NCI-H2081 treated with DMSO at 0.1 percent for 48 hours (cell line): ENCODE measurements at regions not wholly inside any gene's neighbourhood (a gene's known extent, or its start where the extent isn't known, plus 50 kb on each side); places are given as distances from the start of the nearest gene placed in this dataset.

ENCODE experiments used
- DNase-seq: peaks from one replicate; lab custom pipeline; 2025; lab: John Stamatoyannopoulos, UW

- no peak for DNase-seq
These were observed 222.8 kb upstream of the NUDT4 start for GRCh38 chr12:93154753-93155480.

DNA sequence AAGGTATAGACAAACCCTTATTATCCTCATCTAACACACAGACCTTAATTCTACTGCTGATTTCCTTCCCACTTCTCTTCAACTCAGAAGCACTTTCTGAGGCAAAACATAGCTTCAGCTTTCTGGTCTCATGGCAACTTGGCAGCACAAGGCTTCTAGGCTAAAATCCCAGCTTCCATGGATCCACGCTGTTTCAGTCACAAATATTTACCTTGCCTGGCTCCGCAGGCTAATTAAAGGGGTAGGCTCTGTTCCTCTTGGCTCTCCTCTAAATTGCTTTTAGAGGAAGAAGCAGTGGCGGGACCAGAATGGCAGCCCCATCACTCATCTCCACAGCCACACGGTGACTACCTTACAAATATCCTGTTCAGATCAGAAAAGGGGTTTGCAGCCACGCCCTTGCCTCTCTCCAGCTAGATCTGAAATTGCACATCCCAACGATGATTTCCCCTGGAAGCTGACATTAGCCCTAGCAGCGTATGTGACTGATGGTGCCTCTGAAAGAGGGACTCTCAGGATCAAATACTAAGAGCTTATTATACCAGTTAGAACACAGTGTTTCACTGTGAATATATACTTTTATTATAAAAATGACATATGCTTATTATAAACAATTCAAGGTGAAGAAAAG is 221.5 kb upstream of the NUDT4 start:
- peak; percentile 90 for DNase-seq

DNA sequence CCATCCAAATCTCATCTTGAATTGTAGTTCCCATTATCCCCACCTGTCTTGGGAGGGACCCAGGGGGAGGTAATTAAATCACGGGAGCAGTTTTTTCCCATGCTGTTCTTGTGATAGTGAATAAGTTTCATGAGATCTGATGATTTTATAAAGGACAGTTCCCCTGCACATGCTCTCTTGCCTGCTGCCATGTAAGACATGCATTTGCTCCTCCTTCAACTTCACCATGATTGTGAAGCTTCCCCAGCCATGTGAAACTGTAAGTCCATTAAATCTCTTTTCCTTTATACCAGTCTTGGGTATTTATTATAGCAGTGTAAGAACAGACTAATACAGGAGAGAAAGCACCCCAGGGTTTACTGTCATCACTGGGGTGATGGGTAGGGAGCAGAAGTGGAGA is 220.4 kb upstream of the NUDT4 start:
- DNase-seq: no peak

DNA sequence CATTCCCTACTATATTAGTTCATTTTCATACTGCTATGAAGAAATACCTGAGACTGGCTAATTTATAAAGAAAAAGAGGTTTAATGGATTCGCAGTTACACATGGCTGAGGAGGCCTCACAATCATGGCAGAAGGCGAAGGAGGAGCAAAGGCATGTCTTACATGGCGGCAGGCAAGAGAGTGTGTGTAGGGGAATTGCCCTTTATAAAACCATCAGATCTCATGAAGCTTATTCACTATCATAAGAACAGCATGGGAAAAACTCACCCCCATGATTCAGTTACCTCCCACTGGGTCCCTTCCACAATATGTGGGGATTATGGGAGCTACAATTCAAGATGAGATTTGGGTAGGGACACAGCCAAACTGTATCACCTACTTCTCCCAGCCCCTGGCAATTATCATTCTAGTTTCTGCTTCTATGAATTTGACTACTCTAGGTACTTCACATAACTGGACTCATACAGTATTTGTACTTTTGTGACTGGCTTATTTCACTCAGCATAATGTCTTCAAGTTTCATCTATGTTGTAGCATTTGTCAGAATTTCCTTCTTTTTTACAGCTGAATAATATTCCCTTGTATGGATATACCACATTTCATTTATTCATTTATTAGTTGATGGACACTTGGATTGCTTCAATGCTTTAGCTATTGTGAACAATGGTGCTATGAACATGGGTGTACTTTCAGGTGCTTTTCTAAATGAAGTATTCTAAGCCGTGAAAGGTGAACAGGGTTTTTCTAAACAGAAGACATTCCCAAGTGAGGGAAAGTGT is 219.5 kb upstream of the NUDT4 start:
- no peak for DNase-seq

GRCh38 chr12:93163260-93164036 is 214.3 kb upstream of the NUDT4 start:
- DNase-seq: no peak

- no peak for DNase-seq
These were observed 213.4 kb upstream of the NUDT4 start for GRCh38 chr12:93164103-93164880.

DNA sequence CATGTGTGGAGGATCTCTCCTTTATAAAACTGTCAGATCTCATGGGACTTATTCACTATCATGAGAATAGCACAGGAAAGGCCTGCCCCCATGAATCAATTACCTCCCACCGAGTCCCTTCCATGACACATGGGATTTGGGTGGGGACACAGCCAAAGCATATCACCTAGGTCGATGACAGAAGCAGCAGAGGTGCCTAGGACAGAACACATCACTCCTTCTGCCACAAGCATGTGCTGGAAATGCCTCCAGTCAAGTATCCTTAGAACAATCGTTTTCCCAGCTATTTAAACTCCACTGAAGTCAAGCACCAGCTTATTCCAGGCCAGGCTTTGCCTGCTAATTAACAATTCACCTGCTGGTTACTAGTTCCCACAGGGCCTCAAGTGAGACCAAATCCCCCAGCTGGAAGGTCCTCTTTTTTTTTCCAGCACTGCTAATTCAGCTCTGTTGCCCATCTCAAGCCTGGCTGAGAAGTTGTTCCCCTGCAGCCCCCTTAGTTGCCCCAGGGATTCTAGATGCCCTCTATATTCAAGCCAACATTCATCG is 212.3 kb upstream of the NUDT4 start:
- DNase-seq: no peak

GRCh38 chr12:93166541-93167307 is 211.0 kb upstream of the NUDT4 start:
- no peak for DNase-seq

- no peak for DNase-seq
These were observed 210.4 kb upstream of the NUDT4 start for GRCh38 chr12:93167331-93167730.

DNA sequence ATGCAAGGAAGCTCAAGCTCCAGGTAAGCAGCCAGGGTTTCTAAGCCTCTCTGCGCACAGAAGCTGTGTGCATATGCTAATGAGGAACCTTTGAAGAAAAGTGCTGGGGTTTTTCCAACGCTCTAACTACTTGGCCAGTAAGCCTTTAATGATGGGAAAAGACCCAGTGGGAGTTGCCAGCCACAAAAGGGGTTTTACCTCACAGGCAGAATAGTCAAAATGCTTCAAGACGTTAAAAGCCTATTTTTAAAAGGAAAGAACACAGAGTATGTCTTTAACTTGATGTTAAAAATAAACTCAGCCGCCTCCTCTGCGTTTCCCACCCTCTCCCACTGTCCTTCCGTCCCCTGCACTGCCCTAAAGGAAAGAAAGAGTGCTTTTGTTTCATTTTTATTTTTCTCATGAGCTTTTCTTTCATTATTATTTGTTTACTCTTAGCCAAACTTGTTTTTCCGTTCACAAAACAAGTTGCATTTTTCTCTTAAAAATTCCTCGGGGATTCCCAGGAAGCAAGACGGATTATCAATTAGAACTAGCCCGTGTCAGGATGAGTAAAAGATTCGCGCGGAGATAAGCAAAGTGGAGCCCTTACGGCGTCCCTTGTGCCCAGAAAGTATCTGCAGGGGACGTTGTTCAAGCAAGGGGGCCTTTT is 209.8 kb upstream of the NUDT4 start:
- DNase-seq: no peak

- no peak for DNase-seq
These were observed 209.0 kb upstream of the NUDT4 start for GRCh38 chr12:93168751-93169150.

- no peak for DNase-seq
These were observed 208.2 kb upstream of the NUDT4 start for GRCh38 chr12:93169536-93169935.

GRCh38 chr12:93170928-93171327 is 206.8 kb upstream of the NUDT4 start:
- no peak for DNase-seq

- no peak for DNase-seq
These were observed 204.4 kb upstream of the NUDT4 start for GRCh38 chr12:93173178-93173957.

- DNase-seq: no peak
These were observed 203.7 kb upstream of the NUDT4 start for GRCh38 chr12:93174048-93174447.

GRCh38 chr12:93174473-93174872 is 203.3 kb upstream of the NUDT4 start:
- no peak for DNase-seq

DNA sequence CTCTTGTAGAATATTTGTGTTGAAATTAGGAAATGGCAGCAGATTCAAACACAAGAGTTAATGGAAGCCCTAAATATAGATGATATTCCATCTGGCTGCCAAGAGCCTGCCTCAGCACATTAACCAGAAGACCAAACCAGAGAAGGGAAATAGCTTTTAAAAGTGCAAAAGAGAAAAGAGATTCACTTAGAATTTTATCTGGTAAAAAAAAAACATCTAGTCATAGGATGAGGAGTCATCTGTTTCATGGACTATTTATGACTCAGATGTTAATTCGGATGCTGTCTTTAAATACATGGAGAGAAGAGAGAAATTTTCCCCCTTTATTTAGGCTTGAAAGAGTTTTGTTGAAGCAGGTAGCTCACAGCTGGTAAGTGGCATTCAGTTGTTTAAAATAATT is 201.6 kb upstream of the NUDT4 start:
- DNase-seq: no peak

GRCh38 chr12:93176610-93177126 is 201.1 kb upstream of the NUDT4 start:
- no peak for DNase-seq
